ENCODE measurements at regions not wholly inside any gene's neighbourhood (a gene's known extent, or its start where the extent isn't known, plus 50 kb on each side); places are given as distances from the start of the nearest gene placed in this dataset.

GRCh38 chr2:195472501-195473234 is 184.4 kb upstream of the SLC39A10 start:
- DNase-seq, result no peak
- TF ChIP-seq, protein P1, sequence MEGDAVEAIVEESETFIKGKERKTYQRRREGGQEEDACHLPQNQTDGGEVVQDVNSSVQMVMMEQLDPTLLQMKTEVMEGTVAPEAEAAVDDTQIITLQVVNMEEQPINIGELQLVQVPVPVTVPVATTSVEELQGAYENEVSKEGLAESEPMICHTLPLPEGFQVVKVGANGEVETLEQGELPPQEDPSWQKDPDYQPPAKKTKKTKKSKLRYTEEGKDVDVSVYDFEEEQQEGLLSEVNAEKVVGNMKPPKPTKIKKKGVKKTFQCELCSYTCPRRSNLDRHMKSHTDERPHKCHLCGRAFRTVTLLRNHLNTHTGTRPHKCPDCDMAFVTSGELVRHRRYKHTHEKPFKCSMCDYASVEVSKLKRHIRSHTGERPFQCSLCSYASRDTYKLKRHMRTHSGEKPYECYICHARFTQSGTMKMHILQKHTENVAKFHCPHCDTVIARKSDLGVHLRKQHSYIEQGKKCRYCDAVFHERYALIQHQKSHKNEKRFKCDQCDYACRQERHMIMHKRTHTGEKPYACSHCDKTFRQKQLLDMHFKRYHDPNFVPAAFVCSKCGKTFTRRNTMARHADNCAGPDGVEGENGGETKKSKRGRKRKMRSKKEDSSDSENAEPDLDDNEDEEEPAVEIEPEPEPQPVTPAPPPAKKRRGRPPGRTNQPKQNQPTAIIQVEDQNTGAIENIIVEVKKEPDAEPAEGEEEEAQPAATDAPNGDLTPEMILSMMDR (IDR thresholded peaks at IDR 0.05), result no peak
- Mint-ChIP-seq H3K4me3 (no peak overlapping the region), H3K36me3 (ENCODE audit: low read depth) (no peaks in the 10 kb centered on the region), H3K27me3 (ENCODE audit: low read depth, poor library complexity) (no peaks in the 10 kb centered on the region), H3K4me1 (peaks cover 4% of the 10 kb centered on the region), H3K9me3 (no peaks in the 10 kb centered on the region), H3K27ac (no peak overlapping the region)

- Mint-ChIP-seq H3K9me3 (peaks cover 4% of the 10 kb centered on the region), H3K4me3 (no peak overlapping the region), H3K27ac (no peak overlapping the region), H3K27me3 (ENCODE audit: low read depth, poor library complexity) (no peaks in the 10 kb centered on the region), H3K4me1 (peaks cover 4% of the 10 kb centered on the region), H3K36me3 (ENCODE audit: low read depth) (no peaks in the 10 kb centered on the region)
- DNase-seq, result no peak
- TF ChIP-seq, protein P1 (IDR thresholded peaks at IDR 0.05), result no peak
These were observed 185.2 kb upstream of the SLC39A10 start for GRCh38 chr2:195471807-195472206.

- Mint-ChIP-seq H3K4me3 (no peak overlapping the region), H3K9me3 (peaks cover 8% of the 10 kb centered on the region), H3K27me3 (ENCODE audit: low read depth, poor library complexity) (no peaks in the 10 kb centered on the region), H3K4me1 (peaks cover 4% of the 10 kb centered on the region), H3K27ac (no peak overlapping the region), H3K36me3 (ENCODE audit: low read depth) (no peaks in the 10 kb centered on the region)
- TF ChIP-seq, protein P1 (IDR thresholded peaks at IDR 0.05), result no peak
- DNase-seq, result no peak
These were observed 185.9 kb upstream of the SLC39A10 start for GRCh38 chr2:195471163-195471562.

- Mint-ChIP-seq H3K4me3 (no peak overlapping the region), H3K27me3 (ENCODE audit: low read depth, poor library complexity) (no peaks in the 10 kb centered on the region), H3K27ac (no peak overlapping the region), H3K4me1 (peaks cover 4% of the 10 kb centered on the region), H3K36me3 (ENCODE audit: low read depth) (no peaks in the 10 kb centered on the region), H3K9me3 (peaks cover 8% of the 10 kb centered on the region)
- TF ChIP-seq, protein P1 (IDR thresholded peaks at IDR 0.05), result no peak
- DNase-seq, result no peak
These were observed 186.4 kb upstream of the SLC39A10 start for GRCh38 chr2:195470622-195471021.

GRCh38 chr2:195468771-195469170 is 188.3 kb upstream of the SLC39A10 start:
- H3K27ac Mint-ChIP-seq, result no peak overlapping the region
- no peaks in the 10 kb centered on the region for H3K4me1 Mint-ChIP-seq
- H3K4me3 Mint-ChIP-seq, result no peak overlapping the region
- TF ChIP-seq, protein P1 (IDR thresholded peaks at IDR 0.05), result no peak
- peaks cover 8% of the 10 kb centered on the region for H3K9me3 Mint-ChIP-seq
- no peaks in the 10 kb centered on the region for H3K27me3 Mint-ChIP-seq (ENCODE audit: low read depth, poor library complexity)
- H3K36me3 Mint-ChIP-seq (ENCODE audit: low read depth), result no peaks in the 10 kb centered on the region
- no peak for DNase-seq

- Mint-ChIP-seq H3K36me3 (ENCODE audit: low read depth) (no peaks in the 10 kb centered on the region), H3K27ac (no peak overlapping the region), H3K27me3 (ENCODE audit: low read depth, poor library complexity) (no peaks in the 10 kb centered on the region), H3K4me1 (no peaks in the 10 kb centered on the region), H3K4me3 (no peak overlapping the region), H3K9me3 (peaks cover 8% of the 10 kb centered on the region)
- TF ChIP-seq, protein P1 (IDR thresholded peaks at IDR 0.05), result no peak
- no peak for DNase-seq
These were observed 190.6 kb upstream of the SLC39A10 start for GRCh38 chr2:195466427-195466826.
